DOHH2 (cell line): ENCODE measurements at regions not wholly inside any gene's neighbourhood (a gene's known extent, or its start where the extent isn't known, plus 50 kb on each side); places are given as distances from the start of the nearest gene placed in this dataset.

Experiments used
- H3F3A ChIP-seq: fragments of 200-600 bp; sonication (generic), shearing (Covaris generic); 2 replicates; pipeline ENCODE4 v1.6.0; 2016; ENCODE audit warnings: antibody characterized with exemption, mild to moderate bottlenecking; ENCODE audit not compliant: control insufficient read depth, insufficient read depth
- H3K27ac ChIP-seq: fragments of 200-600 bp; sonication (generic); 2 replicates; pipeline ENCODE4 v1.5.1; 2014; ENCODE audit warnings: low read depth, mild to moderate bottlenecking, low read length, moderate library complexity
- H3K27me3 ChIP-seq: fragments of 200-600 bp; sonication (generic); 2 replicates; pipeline ENCODE4 v1.6.1; 2014; ENCODE audit warnings: mild to moderate bottlenecking, low read length, mixed read lengths; ENCODE audit not compliant: control insufficient read depth
- H3K36me3 ChIP-seq: fragments of 200-600 bp; sonication (generic); 2 replicates; pipeline ENCODE4 v1.6.1; 2014; ENCODE audit warnings: mild to moderate bottlenecking, low read length, moderate library complexity, mixed read lengths; ENCODE audit not compliant: control insufficient read depth
- H3K4me1 ChIP-seq: fragments of 200-600 bp; sonication (generic); 2 replicates; pipeline ENCODE4 v1.6.1; 2014; ENCODE audit warnings: mild to moderate bottlenecking, low read length, mixed read lengths; ENCODE audit not compliant: control insufficient read depth
- H3K4me2 ChIP-seq: fragments of 200-600 bp; sonication (generic); 2 replicates; pipeline ENCODE4 v1.6.0; 2014; ENCODE audit warnings: mild to moderate bottlenecking, low read length, moderate library complexity
- H3K4me3 ChIP-seq: fragments of 200-600 bp; sonication (generic); 2 replicates; pipeline ENCODE4 v1.5.1; 2014; ENCODE audit warnings: mild to moderate bottlenecking, low read length, mixed read lengths
- H3K79me2 ChIP-seq: fragments of 200-600 bp; sonication (generic); 2 replicates; pipeline ENCODE4 v1.6.1; 2014; ENCODE audit warnings: mild to moderate bottlenecking, low read length, mixed read lengths; ENCODE audit not compliant: control insufficient read depth
- H3K9me2 ChIP-seq: fragments of 200-600 bp; sonication (generic); replicated peaks from 2 replicates; pipeline ENCODE4 v1.6.1; 2014; ENCODE audit warnings: mild to moderate bottlenecking, low read length, mixed read lengths; ENCODE audit not compliant: control insufficient read depth
- H3K9me3 ChIP-seq: fragments of 200-600 bp; sonication (generic); 2 replicates; pipeline ENCODE4 v1.6.1; 2014; ENCODE audit warnings: antibody characterized with exemption, low read length, mixed read lengths; ENCODE audit not compliant: control insufficient read depth, insufficient read depth
- H4K20me1 ChIP-seq: fragments of 200-600 bp; sonication (generic); 2 replicates; pipeline ENCODE4 v1.6.0; 2014; ENCODE audit warnings: low read depth, mild to moderate bottlenecking, antibody characterized with exemption, low read length, moderate library complexity; ENCODE audit not compliant: control insufficient read depth, insufficient read depth
- EZH2phosphoT487 ChIP-seq: fragments of 200-600 bp; sonication (generic); IDR thresholded peaks from 2 replicates; pipeline ENCODE4 v1.6.1; 2017; ENCODE audit warnings: borderline replicate concordance, mild to moderate bottlenecking, antibody characterized with exemption, low read length, moderate library complexity, mixed read lengths
- TF ChIP-seq, protein P1 (sequence below): fragments of 200-600 bp; sonication (generic); IDR thresholded peaks from one replicate; pipeline ENCODE4 v1.5.1; 2014; ENCODE audit warnings: antibody characterized with exemption, mild to moderate bottlenecking, low read depth, low read length; ENCODE audit not compliant: poor library complexity, severe bottlenecking

DNA sequence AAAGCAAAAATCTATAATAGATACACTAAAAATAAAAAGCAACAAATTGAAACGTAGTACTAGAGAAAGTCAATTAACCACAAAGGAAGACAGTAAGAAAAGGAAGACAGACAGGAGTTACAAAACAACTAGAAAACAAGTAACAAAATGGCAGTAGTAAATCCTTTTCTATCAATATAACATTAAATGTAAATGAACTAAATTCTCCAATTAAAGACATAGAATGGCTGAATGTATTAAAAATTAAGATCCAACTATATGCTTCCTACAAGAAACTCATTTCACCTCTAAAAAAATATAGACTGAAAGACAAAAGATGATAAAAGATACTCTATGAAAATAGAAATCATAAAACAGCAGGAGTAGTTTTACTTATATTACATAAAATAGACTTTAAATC is 79.1 kb downstream of the CTH start:
- H3K27me3 ChIP-seq: no peaks in the 10 kb centered on the region
- no peak overlapping the region for H3K27ac ChIP-seq
- no peaks in the 10 kb centered on the region for H3K36me3 ChIP-seq
- H3K4me1 ChIP-seq: no peaks in the 10 kb centered on the region
- no peaks in the 10 kb centered on the region for H3K9me2 ChIP-seq
- H3F3A ChIP-seq: no peaks in the 10 kb centered on the region
- H3K4me2 ChIP-seq: no peak overlapping the region
- H3K4me3 ChIP-seq: no peak overlapping the region
- no peak for TF ChIP-seq EZH2phosphoT487
- TF ChIP-seq, protein P1, sequence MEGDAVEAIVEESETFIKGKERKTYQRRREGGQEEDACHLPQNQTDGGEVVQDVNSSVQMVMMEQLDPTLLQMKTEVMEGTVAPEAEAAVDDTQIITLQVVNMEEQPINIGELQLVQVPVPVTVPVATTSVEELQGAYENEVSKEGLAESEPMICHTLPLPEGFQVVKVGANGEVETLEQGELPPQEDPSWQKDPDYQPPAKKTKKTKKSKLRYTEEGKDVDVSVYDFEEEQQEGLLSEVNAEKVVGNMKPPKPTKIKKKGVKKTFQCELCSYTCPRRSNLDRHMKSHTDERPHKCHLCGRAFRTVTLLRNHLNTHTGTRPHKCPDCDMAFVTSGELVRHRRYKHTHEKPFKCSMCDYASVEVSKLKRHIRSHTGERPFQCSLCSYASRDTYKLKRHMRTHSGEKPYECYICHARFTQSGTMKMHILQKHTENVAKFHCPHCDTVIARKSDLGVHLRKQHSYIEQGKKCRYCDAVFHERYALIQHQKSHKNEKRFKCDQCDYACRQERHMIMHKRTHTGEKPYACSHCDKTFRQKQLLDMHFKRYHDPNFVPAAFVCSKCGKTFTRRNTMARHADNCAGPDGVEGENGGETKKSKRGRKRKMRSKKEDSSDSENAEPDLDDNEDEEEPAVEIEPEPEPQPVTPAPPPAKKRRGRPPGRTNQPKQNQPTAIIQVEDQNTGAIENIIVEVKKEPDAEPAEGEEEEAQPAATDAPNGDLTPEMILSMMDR: no peak
- H3K79me2 ChIP-seq: no peaks in the 10 kb centered on the region
- no peaks in the 10 kb centered on the region for H3K9me3 ChIP-seq
- no peaks in the 10 kb centered on the region for H4K20me1 ChIP-seq

DNA sequence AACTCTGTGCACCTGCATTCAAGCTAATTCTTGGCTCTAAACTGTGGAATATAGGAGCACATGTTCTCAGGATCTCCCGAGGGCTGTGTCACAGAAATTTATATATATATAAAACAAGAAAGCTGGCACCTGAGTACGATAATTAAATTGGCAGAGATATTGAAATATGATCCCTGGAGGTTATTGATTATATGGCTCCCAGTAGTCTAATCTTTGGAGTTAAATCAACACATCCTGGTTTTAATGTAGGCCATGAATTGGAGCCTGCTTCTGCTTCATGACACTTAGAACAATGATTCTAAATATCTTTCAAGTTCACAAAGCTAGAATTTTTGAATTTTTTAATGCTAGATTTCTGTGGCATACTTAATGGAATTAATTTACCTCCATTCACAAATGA is 84.3 kb downstream of the CTH start:
- no peak overlapping the region for H3K4me2 ChIP-seq
- H3F3A ChIP-seq: no peaks in the 10 kb centered on the region
- H3K79me2 ChIP-seq: no peaks in the 10 kb centered on the region
- H4K20me1 ChIP-seq: no peaks in the 10 kb centered on the region
- no peak overlapping the region for H3K4me3 ChIP-seq
- H3K4me1 ChIP-seq: no peaks in the 10 kb centered on the region
- H3K27me3 ChIP-seq: no peaks in the 10 kb centered on the region
- no peaks in the 10 kb centered on the region for H3K9me2 ChIP-seq
- no peaks in the 10 kb centered on the region for H3K36me3 ChIP-seq
- no peaks in the 10 kb centered on the region for H3K9me3 ChIP-seq
- TF ChIP-seq, protein P1: no peak
- TF ChIP-seq EZH2phosphoT487: no peak
- H3K27ac ChIP-seq: no peak overlapping the region

DNA sequence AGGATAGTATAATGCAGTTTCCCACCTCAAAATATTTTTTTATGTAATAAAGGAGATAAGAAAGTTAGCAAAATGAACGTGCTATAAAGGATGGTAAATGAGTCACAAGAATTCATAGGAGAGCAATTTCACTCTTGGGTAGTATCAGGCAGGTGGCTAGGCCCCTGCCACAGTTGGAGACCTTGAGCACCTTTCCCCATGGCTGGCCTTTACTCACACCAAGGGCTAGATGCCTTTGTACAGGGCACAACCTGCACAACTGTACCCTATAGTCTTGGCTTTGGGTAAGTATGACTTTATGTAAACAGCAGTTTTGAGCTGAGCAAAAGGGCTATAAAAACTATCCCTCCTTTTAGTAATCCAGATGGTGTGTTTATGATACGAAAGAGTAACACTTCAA is 85.1 kb downstream of the CTH start:
- Histone ChIP-seq H3K9me2 (no peaks in the 10 kb centered on the region), H3K27me3 (no peaks in the 10 kb centered on the region), H3F3A (no peaks in the 10 kb centered on the region), H4K20me1 (no peaks in the 10 kb centered on the region), H3K27ac (no peak overlapping the region), H3K4me3 (no peak overlapping the region), H3K4me1 (no peaks in the 10 kb centered on the region), H3K4me2 (no peak overlapping the region), H3K36me3 (no peaks in the 10 kb centered on the region), H3K79me2 (no peaks in the 10 kb centered on the region), H3K9me3 (no peaks in the 10 kb centered on the region)
- TF ChIP-seq, protein P1: no peak
- TF ChIP-seq EZH2phosphoT487: no peak

DNA sequence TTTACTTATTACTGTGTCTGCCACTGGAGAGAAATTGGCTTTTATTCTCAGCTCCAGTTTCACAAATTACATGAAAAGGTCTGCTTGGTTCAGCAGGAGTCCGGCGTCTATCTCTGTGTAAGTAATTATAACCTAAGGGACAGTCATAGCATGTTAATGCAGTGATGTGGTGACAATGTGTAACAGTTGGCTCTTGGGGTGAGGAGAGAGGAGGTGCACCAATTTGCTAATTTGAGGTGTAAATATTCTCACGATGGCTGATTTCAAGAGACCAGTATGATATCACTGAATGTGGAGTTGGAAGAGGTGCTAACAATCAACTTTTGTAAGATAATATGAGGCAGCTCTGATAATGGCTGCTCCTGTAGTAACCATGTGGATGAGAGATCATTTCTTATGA is 86.1 kb downstream of the CTH start:
- no peaks in the 10 kb centered on the region for H3F3A ChIP-seq
- TF ChIP-seq, protein P1: no peak
- no peak for TF ChIP-seq EZH2phosphoT487
- H3K9me3 ChIP-seq: no peaks in the 10 kb centered on the region
- no peaks in the 10 kb centered on the region for H3K79me2 ChIP-seq
- no peaks in the 10 kb centered on the region for H4K20me1 ChIP-seq
- no peak overlapping the region for H3K4me2 ChIP-seq
- H3K4me1 ChIP-seq: no peaks in the 10 kb centered on the region
- no peaks in the 10 kb centered on the region for H3K36me3 ChIP-seq
- no peak overlapping the region for H3K4me3 ChIP-seq
- H3K27me3 ChIP-seq: peaks cover 1% of the 10 kb centered on the region; the same call in 1 of the 2 replicates
- H3K9me2 ChIP-seq: no peaks in the 10 kb centered on the region
- no peak overlapping the region for H3K27ac ChIP-seq
